NCI-H2029 (cell line): ENCODE measurements at regions not wholly inside any gene's neighbourhood (a gene's known extent, or its start where the extent isn't known, plus 50 kb on each side); places are given as distances from the start of the nearest gene placed in this dataset.
A peak's percentile ranks its signal among the peaks of the same experiment; 100 is the strongest.

Experiments used
- DNase-seq: peaks from one replicate; lab custom pipeline; 2025; lab: John Stamatoyannopoulos, UW

- DNase-seq: no peak
Observed at GRCh38 chr3:176561826-176562225, 635.5 kb downstream of the TBL1XR1 start.

DNA sequence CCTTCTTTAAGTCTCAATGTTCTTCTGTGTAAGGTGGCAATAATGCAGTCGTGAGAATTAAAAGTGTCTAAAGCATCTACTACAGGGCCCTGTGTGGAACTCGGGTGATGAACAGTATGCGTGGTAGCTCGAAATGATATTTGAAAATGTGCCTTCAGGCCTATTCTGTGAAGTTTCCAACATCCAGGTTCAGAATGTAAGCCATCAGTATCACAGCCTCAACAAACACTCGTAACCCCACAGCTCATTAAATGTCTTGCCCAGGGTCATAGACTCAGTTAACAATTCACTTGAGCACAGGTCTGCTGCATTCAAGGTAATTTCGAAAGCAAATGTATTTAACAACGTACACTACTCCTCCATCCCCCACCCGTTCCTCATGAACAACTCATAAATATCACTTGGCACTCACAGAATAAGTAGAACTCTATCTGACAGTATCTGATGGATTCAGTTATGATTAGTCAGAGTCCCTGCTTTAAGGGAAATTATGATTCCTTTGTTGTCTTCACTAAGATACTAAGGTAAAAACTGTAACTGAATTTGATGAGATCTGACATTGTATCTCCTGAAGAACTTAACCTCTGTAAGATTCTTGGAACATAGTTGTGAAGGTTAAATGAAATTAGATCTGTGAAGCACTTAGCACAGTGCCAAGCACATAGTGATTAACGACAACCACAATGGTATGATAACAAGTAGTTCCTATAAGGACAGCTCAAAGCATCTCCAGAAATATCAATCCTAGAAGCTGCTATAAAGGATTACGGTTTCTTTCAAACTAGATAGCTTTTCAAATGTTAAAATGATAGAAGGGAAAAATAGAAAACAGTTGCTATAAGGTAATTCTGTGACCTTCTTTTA, 642.3 kb downstream of the TBL1XR1 start:
- no peak for DNase-seq

GRCh38 chr3:176554264-176554663, 643.0 kb downstream of the TBL1XR1 start:
- DNase-seq: no peak

GRCh38 chr3:176526942-176527341, 670.3 kb downstream of the TBL1XR1 start:
- DNase-seq: no peak

- peak; percentile 13 for DNase-seq
Observed at GRCh38 chr3:176526225-176526624, 671.1 kb downstream of the TBL1XR1 start.

GRCh38 chr3:176523114-176523513, 674.2 kb downstream of the TBL1XR1 start:
- no peak for DNase-seq

- no peak for DNase-seq
Observed at GRCh38 chr3:176522436-176522835, 674.8 kb downstream of the TBL1XR1 start.

DNA sequence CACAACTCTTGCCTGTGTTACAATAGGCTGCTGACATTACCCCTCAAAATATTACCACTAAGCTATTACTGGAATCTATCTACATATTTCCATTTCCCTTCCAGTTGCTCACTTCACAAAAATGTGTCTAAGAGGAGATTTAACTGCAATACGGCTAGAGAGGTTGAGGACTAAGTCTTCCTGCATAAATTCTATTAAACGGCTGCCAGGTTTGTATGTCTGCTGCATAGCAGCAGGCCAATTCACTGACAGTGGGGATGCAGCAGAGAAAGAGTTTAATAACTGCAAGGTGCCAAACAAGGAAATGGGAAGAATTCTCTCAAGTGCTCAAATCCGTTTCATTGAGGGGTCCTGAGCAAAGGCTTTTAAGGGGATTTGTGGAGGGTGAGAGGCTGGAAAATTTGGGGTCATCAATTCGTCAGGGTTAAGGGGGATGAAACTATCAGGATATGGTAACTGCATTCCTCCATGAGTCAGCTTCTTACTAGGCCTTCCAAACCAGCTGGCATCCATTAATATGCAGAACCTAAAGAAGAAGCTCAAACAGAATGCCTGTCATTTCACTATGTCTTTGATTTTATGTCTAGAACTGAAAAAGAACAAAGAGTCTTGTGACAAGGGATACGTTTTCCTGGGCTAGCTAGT, 675.6 kb downstream of the TBL1XR1 start:
- no peak for DNase-seq

- peak; percentile 3 for DNase-seq
Observed at GRCh38 chr3:176514297-176514696, 683.0 kb downstream of the TBL1XR1 start.

GRCh38 chr3:176513604-176514003, 683.7 kb downstream of the TBL1XR1 start:
- no peak for DNase-seq

GRCh38 chr3:176512037-176512436, 685.2 kb downstream of the TBL1XR1 start:
- no peak for DNase-seq

DNA sequence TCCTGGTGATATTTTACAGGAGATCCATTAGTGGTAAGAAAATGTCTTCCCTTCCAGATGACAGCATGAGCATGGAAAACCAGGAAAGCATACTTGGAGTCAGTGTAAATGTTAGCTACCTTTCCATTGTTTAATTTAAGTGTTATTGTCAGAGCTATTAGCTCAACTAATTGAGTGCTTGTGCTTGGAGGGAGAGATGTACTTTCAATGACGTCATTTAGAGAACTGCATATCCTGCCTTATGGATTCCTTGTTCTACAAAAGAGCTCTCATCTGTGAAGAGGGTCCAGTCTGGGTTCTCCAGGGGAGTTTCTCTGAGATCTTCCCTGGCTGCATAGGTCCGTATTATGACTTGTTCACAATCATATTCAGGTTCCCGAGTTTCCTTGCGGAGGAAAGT, 687.2 kb downstream of the TBL1XR1 start:
- no peak for DNase-seq

DNA sequence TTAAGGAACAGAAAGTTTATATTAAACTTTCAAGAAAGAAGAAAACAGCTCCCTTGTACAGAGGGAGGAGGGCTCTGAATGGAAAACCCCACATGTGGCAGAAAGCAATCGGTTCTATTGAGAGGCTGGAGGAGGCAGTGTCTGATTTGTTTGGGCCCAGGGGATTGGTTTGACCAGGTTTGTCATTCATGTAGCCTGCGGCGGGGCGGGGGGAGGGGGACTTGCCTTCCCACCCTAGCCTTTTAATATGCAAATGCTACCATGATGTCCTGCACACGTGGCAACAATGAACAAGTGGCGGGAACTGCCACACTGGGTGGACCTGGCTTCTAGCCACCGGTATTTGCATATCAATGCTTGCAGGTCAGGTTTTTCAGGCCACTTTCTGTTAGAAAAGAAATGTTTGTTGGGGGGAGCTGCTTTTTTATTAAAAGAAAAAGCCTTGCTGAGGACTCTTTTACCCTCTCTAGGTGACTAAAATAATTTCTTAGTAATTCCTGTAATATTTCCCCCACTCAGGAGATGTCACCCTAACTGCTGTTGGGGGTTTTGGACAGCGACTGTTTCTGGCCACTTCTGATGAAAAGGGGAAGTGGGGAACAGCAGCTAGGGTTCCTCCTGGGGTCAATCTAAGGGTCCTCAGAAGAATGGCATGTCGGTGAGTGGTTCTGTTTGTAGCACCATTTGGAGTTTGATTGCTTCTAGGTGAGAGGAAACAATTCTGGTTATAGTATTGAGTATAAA, 691.2 kb downstream of the TBL1XR1 start:
- DNase-seq: no peak

- DNase-seq: no peak
Observed at GRCh38 chr3:176491084-176491483, 706.2 kb downstream of the TBL1XR1 start.

- no peak for DNase-seq
Observed at GRCh38 chr3:176490357-176490756, 706.9 kb downstream of the TBL1XR1 start.

GRCh38 chr3:176479248-176479647, 718.0 kb downstream of the TBL1XR1 start:
- no peak for DNase-seq

DNA sequence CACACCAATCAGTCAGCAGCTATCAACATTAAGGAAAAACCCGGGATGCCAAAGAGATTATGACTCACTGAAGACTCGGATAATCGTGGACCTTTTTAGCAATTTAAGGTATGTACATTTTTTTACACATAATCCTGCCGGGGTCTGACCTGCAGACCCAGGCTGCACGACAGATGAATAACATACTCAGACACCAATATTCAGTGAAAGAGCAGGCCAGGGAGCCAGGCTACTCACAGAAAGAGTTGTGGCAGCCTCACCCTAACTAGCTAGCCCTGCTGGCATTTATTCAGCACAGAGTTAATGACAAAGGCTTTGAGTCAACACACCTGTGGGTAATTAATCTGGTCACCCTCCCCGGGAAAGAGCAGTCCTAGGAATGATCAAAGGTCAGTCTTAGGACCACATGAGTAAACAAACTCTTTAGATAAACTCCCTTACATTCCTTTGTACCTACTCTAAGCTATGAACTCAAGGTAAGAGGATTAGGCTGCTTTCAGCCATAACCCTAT, 727.5 kb downstream of the TBL1XR1 start:
- no peak for DNase-seq

- DNase-seq: no peak
Observed at GRCh38 chr3:176463610-176464009, 733.7 kb downstream of the TBL1XR1 start.

DNA sequence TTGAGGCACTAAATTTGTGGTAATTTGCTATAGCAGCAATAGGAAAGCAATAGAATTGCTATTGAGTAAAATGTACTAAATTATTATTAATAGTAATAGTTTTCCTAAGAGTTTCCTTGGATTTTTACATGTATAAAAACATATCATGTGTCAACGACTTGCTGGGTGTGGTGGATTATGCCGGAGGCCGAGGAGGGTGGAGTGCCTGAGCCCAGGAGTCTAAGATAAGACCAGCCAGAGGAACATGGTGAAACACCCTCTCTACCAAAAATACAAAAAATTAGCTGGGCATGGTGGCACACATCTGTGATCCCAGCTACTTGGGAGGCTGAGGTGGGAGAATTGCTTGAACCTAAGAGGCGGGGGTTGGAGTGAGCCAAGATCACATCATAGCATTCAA, 749.9 kb downstream of the TBL1XR1 start:
- no peak for DNase-seq

DNA sequence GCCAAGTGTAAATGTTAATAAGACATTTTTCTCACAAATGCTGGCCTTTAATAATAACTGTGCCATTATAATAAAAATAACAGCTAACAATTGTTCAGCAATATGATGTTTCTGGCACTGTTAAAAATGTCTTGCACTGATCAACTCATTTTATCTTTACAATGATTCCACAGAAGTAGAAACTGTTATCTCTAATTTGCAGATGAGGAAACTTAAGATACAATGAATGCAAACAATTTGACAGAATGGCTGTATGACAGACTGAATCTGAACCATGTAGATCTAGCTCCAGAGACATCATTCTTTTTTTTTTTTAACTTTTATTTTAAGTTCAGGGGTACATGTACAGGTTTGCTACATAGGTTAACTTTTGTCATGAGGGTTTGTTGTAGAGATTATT, 755.0 kb downstream of the TBL1XR1 start:
- DNase-seq: no peak

- no peak for DNase-seq
Observed at GRCh38 chr3:176439729-176440128, 757.6 kb downstream of the TBL1XR1 start.

DNA sequence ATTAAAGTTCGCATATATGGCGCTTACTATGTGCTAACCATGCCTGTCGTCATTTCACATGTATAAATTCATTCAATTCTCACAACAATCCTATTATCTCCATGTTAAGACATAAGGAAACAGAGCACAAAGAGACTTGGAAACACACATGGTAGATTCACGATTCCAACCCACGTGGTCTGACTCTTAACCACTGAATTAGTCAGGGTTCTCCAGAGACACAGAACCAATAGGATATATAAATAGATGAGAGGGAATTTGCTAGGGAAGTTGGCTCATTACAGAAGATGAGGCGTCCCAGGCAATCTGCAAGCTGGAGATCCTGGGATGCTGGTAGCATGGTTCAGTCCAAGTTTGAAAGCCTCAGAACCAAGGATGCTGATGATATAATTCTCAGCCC, 765.3 kb downstream of the TBL1XR1 start:
- DNase-seq: no peak

DNA sequence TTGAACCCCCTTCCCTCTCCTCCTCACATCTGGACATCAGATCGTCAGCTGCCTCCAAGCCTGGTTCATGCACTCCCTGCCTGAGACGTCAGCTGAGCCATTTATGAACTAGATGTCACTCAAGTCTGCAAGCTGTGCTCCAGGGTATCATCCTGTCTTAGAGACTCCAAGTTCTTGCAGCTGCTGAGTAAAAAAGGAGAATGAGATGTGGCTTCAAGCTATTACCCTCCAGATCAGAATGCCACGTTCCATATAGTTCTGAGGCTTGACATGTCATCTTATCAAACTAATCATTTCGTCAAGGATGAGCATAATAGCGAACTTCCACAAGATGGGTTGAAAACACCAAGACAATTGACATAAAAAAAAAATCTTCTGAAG, 766.3 kb downstream of the TBL1XR1 start:
- no peak for DNase-seq
